ENCODE measurements at regions not wholly inside any gene's neighbourhood (a gene's known extent, or its start where the extent isn't known, plus 50 kb on each side); places are given as distances from the start of the nearest gene placed in this dataset.

- TF ChIP-seq CTCF (IDR thresholded peaks at IDR 0.05; ENCODE audit: low read depth, low read length, poor library complexity, severe bottlenecking): no peak
- TF ChIP-seq EZH2phosphoT487 (IDR thresholded peaks at IDR 0.05; ENCODE audit: borderline replicate concordance, low read length): no peak
Observed at GRCh38 chr15:95451938-95452337, 878.6 kb upstream of the NR2F2 start.

Data from DOHH2 (cell line).